ENCODE measurements at regions not wholly inside any gene's neighbourhood (a gene's known extent, or its start where the extent isn't known, plus 50 kb on each side); places are given as distances from the start of the nearest gene placed in this dataset.
A peak's percentile ranks its signal among the peaks of the same experiment; 100 is the strongest.

DNA sequence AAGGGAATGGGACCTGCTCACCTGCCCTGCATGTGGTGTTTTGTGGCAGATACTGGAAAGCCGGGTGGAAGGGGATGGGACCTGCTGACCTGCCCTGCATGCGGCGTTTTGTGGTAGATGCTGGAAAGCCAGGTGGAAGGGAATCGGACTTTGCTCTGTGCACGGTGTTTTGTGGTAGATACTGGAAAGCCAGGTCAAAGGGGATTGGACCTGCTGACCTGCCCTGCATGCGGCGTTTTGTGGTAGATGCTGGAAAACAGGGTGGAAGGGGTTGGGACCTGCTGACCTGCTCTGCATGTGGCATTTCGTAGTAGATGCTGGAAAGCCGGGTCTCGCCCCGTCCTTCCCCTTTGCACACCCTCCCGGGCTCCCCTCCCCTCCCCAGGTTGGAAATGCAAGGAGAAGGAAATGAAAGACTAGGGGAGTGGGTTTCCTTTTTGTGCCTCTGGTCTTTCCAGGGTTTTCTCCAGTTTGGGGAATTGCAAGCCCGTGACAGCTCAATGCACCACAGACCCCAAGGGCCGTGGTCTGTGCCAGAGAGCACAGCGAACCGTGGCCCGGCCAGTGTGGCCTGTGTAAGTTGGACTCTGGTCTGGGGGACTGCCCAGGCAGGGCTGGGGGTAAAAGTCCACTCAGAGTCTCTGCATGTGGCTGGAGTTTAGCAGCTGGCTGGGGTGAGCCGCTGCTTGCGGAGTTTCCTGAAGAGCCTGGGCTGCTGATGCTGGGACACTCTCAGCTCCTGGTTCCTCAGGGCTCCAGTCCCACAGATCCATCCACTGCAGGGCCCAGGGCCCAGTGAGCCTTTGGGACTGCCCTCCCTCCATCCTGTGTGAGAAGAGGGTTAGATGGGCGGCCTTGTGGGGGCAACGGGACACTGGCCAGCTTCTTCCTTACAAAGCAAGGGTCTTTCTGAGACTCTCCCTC lies 105.5 kb downstream of the CRYAA start:
- no peak for DNase-seq (ENCODE audit: low read depth)

DNA sequence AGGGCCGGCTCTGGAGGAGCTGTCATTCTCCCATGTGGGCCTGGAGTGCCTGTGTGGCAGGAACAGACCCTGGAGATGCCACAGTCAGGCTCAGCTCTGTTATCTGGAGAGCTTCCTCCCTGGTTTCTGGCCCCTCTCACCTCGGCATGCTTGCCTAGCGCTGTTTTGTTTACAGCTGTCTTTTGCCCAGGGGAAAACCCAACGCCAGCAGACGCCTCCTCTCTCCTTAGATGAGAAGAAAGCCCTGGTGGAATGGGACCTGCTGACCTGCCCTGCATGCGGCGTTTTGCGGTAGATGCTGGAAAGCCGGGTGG lies 104.9 kb downstream of the CRYAA start:
- no peak for DNase-seq (ENCODE audit: low read depth)

DNA sequence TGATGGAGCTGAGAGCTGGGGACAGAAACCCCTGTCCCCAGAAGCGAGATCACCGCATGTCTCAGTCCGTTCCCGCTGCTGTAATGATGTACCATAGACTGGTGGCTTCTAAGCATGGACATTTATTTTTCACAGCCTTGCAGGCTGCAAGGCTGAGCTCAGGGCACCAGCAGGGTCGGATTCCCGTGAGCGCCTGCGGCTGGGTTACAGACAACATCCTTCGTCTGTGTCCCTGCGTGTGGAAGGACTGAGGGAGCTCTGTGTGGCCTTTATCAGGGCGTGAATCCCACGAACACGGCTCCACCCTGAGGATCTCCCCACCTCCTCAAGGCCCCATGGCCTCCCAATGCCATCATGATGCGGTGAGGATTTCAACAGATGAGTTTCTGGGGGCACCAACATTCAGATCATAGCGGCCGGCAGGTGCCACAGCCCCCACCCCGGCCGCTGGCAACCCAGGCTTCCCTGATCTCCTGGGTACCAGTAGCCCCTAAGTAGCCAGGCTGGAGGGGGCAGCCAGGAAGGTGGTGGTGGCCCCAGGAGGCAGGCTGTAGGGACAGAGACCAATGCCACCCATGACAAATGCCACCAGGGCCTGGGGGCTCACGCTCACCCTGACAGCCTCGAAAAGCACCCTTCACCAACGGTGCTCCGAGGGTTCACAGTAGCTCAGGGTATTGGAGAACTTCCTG lies 104.4 kb downstream of the CRYAA start:
- no peak for DNase-seq (ENCODE audit: low read depth)

DNA sequence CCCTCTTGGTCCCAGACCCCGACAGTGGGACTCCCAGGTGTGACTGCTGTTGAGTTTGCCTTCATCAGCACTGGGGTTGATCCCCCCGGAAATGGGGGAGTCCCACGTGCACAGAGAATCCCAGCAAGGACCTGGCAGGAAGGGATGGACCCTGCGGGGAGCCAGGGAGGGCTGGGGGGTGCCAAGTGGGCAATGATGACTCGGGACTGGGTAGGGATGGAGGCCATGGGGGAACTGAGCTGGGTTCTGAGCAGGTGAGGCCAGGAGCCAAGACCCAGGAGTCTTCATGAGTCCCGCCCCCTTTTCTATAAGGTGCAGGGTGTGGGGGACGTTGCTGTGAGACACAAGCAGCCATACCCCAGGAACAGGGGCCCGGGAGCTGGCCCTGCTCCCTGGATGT lies 103.8 kb downstream of the CRYAA start:
- no peak for DNase-seq (ENCODE audit: low read depth)

DNA sequence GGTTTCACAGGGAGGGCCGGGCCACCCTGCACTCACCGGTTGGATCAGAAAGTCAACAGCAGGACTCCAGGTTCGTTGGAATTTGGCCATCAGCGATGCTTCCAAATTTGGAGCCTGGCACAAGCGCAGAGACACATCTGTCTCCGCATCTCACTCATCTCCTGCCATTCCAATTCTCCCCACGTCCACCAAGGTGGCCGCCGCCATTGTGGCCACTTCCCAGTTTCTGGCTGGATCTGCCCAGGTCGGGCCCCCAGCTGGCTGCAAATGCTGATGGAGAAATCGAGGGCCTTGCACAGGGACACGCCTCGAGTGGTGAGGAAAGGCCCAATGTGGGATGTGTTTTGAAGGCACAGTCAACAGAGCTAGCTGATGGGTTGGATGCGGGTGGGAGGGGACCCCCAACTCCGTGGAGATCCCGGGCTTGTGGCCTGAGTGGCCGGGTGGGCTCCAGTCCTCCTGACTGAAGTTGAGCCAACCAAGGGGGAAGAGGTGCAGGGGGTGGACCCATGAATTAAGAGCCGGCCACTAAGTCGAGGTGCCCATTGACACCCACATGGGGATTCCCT lies 102.7 kb downstream of the CRYAA start:
- no peak for DNase-seq (ENCODE audit: low read depth)

DNA sequence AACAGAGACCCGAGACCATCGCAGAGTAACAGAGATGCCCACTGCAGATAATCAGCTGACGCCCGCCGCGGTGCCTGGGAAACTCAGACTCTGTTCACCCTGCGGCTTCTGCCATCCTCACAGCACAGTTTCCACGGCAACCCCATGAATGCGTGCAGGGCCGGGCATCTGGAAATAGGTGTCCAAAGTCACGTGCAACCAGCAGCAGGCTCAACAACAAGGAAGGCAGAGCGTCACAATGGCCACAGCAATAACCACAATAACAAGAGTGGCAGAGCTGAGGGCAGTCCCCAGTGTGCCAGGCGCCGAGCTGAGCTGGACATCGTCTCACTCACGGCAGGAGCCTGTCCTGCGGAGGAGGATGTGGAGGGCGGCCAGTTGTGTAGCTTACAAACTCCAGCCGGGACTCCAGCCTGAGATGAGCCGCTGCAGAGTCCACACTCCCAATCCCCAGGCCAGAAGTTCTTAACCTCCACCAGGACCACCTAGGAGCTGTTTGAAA lies 102.0 kb downstream of the CRYAA start:
- no peak for DNase-seq (ENCODE audit: low read depth)

DNA sequence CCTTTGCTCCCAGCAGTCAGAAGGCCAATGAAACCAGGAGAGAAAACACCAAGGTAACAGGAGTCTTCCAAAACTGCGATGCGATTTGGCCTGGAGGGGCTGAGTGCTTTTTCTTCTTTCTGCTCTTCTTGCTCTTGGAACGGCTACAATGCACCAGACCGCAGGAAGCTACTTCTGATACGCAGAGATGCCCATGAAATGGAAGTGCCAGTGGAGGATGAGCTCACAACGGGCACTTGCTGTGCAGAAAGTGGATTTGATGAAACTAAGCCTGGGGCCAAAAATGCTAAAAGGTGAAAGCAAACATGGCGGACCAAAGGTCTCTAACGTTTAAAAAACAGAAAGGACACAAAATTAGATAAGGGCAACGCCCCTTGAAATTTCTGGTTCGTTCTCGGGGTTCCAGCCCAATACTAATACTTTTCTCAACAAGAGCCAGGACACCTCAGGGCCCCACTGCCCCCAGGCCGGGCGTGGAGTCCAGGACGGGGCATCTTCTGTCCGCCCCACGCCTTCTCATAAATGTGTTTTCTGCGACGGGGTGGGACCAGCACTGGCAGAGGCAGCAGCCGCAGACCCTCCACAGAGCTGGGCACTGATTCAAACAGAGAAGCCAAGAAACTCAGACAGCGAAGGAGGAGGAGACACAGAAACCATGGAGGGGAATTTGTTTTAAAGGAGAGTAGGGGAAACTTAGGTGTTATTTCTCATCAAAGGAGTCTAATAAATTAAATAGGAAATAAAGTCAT lies 101.3 kb downstream of the CRYAA start:
- no peak for DNase-seq (ENCODE audit: low read depth)

DNA sequence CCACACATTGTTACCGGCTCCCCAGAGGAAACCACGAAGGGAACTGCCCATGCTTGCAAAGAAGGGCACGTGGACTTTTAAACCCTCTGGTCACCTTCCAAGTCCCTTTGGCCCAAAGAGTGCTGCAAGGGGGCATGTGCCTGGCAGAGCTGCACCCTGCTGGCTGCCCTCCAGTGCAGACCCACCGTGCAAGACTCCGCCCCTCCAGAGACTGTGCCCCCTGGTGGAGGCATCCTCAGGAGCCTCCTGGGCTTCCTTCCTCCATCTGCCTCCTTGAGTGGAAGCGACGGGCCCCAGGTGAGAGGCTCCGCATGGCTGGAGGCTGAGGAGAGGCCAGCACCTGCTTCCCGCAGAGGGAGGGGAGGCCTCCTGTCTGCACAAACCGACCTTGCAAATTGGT lies 100.6 kb downstream of the CRYAA start:
- no peak for DNase-seq (ENCODE audit: low read depth)

DNA sequence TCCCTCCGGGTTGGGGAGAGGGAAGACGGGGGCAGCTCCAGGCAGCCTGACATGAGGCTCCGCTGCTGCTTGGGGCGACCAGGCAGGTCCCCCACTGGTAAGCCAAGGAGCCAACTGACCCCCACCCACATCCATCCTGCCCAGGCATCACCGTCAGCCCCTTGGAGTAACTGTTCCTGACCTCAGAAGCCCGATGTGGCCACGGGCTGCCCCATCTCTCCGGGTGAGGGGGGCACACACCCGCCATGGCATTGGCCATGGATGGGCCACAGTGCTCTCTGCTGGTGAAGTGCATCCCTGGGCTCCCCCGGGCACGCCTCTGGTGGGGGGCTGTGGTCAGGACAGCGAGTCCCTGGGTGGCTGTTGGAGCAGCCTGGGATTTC lies 100.0 kb downstream of the CRYAA start:
- DNase-seq (ENCODE audit: low read depth) = no peak

DNA sequence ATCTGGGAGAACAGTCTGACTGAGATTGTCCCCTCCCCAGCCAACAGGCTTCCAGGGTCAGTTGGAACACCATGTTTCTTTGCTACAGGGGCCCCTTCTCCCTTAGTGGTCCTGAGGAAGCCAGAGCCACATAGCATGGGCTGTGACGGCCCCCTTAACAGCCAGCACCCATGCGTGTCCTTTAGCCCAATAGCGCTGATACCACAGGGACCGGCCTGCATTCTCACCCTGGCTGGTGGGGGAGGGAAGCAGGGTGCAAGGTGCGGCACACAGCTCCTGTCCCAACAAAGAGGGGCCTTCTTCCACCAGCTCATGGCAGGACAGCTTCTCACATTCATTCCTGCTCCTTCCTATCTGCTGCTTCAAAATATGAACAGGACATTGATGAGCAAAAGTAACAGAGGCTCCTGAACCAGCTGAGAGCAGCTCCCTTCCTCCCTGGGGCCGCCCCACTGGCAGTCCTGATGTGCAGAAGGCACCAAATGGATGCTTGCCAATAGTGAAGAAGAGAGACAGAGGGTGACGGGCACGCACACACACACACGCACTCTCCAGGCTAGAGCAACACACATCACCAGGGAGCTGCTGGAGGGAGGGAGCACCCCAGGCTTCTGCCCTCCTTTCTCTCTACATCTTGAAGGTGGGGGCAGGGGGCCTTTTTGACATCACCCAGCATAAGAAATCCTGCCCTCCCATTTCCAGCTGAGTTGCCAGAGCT lies 99.4 kb downstream of the CRYAA start:
- no peak for DNase-seq (ENCODE audit: low read depth)

DNA sequence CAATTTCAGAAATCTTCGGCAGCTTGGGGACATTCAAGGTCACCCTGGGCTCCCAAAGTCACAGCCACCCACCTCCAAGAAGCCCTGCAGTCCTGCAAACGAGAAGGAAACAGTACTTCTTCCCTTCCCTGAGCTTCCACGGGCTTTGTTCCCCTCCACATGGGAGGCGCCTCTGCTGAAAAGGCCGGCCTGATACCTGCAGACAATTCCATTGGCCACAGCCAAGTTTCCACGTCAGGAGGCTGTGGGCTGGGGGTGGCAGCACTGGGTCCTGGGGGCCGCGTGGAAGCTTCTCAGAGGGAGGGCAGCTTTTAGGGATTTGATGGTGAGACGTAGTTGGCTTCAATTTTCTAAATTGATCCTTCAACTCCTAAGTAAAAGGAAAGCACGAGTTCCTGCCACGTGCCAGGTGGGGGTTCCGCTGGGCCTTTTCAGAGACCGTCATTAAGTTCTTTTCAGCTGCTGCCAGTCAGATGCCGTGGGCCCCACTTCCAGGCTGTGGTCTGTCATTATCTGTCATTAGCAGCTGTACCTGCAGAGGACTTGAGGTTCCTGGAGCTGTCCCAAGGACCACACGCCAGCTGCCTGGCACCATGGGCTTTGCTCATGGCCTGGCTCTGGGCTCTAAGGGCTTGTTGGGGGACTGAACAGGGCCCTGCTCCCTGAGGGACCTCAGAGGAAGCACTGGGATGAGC lies 98.7 kb downstream of the CRYAA start:
- no peak for DNase-seq (ENCODE audit: low read depth)

DNA sequence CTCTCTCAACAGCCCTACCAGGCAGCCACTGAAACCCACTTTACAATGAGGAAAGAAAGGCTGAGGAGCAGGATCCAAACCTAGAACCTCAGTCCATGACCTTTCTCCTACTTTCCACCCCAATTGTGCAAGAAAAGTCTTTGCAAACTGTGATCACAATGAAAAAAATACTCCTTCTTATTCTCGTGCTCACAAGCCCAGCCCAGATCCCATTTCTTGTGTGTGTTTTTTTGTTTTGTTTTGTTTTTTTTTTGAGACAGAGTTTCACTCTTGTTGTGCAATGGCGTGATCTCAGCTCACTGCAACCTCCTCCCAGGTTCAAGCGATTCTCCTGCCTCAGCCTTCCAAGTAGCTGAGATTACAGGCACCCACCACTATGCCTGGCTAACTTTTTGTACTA lies 97.7 kb downstream of the CRYAA start:
- no peak for DNase-seq (ENCODE audit: low read depth)

DNA sequence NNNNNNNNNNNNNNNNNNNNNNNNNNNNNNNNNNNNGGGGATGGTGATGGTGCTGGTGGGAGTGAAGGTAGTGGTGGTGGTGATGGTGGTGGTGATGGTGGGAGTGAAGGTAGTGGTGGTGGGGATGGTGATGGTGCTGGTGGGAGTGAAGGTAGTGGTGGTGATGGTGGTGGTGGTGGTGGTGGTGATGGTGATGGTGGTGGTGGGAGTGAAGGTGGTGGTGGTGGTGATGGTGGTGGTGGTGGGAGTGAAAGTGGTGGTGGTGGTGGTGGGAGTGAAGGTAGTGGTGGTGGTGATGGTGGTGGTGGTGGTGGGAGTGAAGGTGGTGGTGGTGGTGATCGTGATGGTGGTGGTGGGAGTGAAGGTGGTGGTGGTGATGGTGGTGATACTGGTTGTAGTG lies 93.6 kb downstream of the CRYAA start:
- DNase-seq (ENCODE audit: low read depth) = peak; percentile 8

Data from fibroblast of the conjunctiva (primary cell).